NCI-H82 treated with DMSO at 0.1 percent for 48 hours (cell line): ENCODE measurements at regions not wholly inside any gene's neighbourhood (a gene's known extent, or its start where the extent isn't known, plus 50 kb on each side); places are given as distances from the start of the nearest gene placed in this dataset.
"Not testable (repeated sequence)": the region's sequence is repeated elsewhere in the genome, so short reads cannot be mapped to it uniquely, and the experiment has no call there.

ENCODE experiments used
- DNase-seq: peaks from one replicate; lab custom pipeline; 2025; ENCODE audit not compliant: unreplicated experiment; lab: John Stamatoyannopoulos, UW

DNA sequence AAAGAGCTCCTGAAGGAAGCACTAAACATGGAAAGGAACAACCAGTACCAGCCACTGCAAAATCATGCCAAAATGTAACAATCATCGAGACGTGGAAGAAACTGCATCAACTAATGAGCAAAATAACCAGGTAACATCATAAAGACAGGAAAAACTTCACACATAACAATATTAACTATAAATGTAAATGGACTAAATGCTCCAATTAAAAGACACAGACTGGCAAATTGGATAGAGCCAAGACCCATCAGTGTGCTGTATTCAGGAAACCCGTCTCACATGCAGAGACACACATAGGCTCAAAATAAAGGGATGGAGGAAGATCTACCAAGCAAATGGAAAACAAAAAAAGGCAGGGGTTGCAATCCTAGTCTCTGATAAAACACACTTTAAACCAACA lies 83.9 kb upstream of the TSLP start:
- not testable (repeated sequence) for DNase-seq

- no peak for DNase-seq
These were observed 74.8 kb upstream of the TSLP start for GRCh38 chr5:110996742-110997141.

GRCh38 chr5:111002036-111002435 lies 69.5 kb upstream of the TSLP start:
- no peak for DNase-seq

DNA sequence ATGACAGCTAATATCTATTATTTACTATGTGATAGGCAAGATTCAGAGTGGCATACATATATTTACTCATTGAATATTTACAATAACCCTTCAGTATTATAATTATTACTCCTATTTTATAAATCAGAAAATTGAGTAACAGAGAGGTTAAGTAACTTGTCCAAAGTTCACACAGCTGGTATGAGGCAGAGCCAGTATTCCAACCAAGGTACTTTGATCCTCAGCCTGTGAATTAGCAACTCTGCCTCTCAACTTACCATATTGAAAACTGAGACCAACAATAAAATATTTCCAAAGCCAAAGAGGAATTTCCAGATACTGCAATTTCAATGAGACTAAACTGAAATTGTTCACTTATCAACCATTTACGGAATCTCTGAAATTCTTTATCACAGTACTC lies 67.9 kb upstream of the TSLP start:
- no peak for DNase-seq

DNA sequence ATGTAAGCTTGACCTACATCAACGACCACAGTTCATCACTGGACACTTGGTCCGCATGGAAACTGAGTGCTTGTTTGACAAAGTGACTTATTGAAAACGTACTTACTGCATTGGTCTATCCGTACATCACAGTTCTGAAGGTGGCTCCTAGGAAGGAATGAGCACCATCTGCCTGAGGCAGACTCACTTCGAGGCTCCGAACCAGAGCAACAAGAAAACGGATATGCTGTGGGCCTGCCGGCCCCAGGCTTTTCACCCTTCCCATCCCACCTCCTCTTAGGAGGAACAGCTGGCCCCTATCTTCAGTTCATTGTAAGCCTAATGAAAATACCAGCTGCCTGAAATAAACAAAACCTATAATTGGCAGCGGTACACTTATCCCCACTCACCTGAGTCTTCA lies 67.2 kb upstream of the TSLP start:
- no peak for DNase-seq

- DNase-seq: no peak
These were observed 60.7 kb upstream of the TSLP start for GRCh38 chr5:111010783-111011182.

GRCh38 chr5:111013011-111013410 lies 58.5 kb upstream of the TSLP start:
- DNase-seq: no peak

GRCh38 chr5:111016801-111017200 lies 54.7 kb upstream of the TSLP start:
- no peak for DNase-seq

GRCh38 chr5:111017731-111018130 lies 53.8 kb upstream of the TSLP start:
- no peak for DNase-seq
